ACC112 (cell line): ENCODE measurements at regions not wholly inside any gene's neighbourhood (a gene's known extent, or its start where the extent isn't known, plus 50 kb on each side); places are given as distances from the start of the nearest gene placed in this dataset.

Experiments used
- H2AFZ ChIP-seq: fragments of 200-600 bp; sonication (generic); one replicate; pipeline ENCODE4 v1.6.0; 2017; ENCODE audit warnings: antibody characterized with exemption, low read length; ENCODE audit not compliant: unreplicated experiment
- H3K27ac ChIP-seq: fragments of 200-600 bp; sonication (generic); 2 replicates; pipeline ENCODE4 v1.5.1; 2014; ENCODE audit warnings: low read depth, mild to moderate bottlenecking, antibody characterized with exemption, low read length, moderate library complexity
- H3K27me3 ChIP-seq: fragments of 200-600 bp; sonication (generic); 2 replicates; pipeline ENCODE4 v1.6.1; 2014; ENCODE audit warnings: mild to moderate bottlenecking, antibody characterized with exemption, low read length, moderate library complexity, mixed read lengths; ENCODE audit not compliant: insufficient read depth
- H3K36me3 ChIP-seq: fragments of 200-600 bp; sonication (generic); 2 replicates; pipeline ENCODE4 v1.6.1; 2016; ENCODE audit warnings: mild to moderate bottlenecking, antibody characterized with exemption, low read length, moderate library complexity, mixed read lengths; ENCODE audit not compliant: insufficient read depth
- H3K4me1 ChIP-seq: fragments of 200-600 bp; sonication (generic); one replicate; pipeline ENCODE4 v1.6.1; 2016; ENCODE audit warnings: low read length, mixed read lengths; ENCODE audit not compliant: insufficient read depth, unreplicated experiment, control insufficient read depth
- H3K4me3 ChIP-seq: fragments of 200-600 bp; sonication (generic); 2 replicates; pipeline ENCODE4 v1.5.1; 2014; ENCODE audit warnings: mild to moderate bottlenecking, low read depth, low read length
- H3K79me2 ChIP-seq: fragments of 200-600 bp; sonication (generic); one replicate; pipeline ENCODE4 v1.6.0; 2016; ENCODE audit warnings: low read length; ENCODE audit not compliant: control insufficient read depth, unreplicated experiment, insufficient read depth

DNA sequence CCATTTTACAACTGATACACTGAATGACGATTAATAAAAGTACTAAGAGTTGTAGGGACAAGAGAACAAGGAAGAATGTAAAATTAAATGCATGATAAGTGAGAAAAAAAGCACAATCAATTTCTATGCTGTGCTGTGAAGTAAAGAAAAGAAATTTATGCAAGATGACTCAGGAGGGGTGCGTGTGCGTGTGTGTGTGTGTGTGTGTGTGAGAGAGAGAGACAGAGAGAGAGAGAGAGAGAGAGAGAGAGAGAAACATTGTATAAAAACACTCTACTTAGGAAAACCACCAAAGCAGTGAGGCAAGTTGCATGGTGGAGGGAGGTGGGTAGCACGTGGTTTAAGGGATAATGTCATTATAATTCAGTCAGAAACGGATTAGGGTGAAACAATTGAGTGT lies 580.8 kb upstream of the ALCAM start:
- no peak overlapping the region for H3K27ac ChIP-seq
- no peak overlapping the region for H2AFZ ChIP-seq
- no peaks in the 10 kb centered on the region for H3K27me3 ChIP-seq
- no peaks in the 10 kb centered on the region for H3K79me2 ChIP-seq
- H3K4me3 ChIP-seq: no peak overlapping the region
- no peaks in the 10 kb centered on the region for H3K4me1 ChIP-seq
- H3K36me3 ChIP-seq: no peaks in the 10 kb centered on the region

DNA sequence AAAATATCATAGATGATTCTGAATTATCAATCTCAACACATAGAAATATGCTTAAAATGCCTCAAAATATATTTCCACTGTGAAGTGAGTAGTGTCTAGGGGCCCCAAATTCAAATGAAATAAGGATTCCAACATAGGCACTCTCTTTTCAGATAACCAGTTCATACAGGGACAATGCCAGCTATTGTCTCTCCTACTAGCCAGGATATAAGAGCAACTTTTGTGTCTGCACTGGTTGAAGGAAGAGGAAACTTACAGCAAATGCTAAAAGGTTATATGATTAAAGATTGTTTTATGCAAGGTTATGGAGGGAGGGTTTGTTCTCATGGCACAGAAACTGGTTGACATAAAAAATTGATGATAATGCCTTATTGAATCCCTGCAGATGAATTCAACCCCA lies 579.4 kb upstream of the ALCAM start:
- H3K27me3 ChIP-seq: no peaks in the 10 kb centered on the region
- no peak overlapping the region for H3K4me3 ChIP-seq
- H3K27ac ChIP-seq: no peak overlapping the region
- no peaks in the 10 kb centered on the region for H3K4me1 ChIP-seq
- H2AFZ ChIP-seq: no peak overlapping the region
- no peaks in the 10 kb centered on the region for H3K79me2 ChIP-seq
- no peaks in the 10 kb centered on the region for H3K36me3 ChIP-seq

DNA sequence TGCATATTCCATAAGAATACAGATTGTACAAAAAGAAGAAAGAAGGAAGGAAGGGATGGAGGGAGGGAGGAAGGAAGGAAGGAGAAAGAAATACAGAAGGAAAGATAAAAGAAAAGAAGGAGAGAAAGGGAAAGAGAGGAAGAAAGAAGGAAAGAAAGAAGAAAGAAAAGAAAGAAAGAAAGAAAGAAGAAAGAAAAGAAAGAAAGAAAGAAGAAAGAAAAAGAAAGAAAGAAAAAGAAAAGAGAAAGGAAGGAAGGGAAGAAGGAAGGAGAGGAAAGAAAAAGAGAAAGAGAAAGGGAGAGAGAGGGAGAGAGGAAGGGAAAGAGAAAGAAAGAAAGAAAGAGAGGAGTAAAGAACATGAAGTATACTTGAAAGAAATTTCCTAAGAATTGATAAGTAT lies 577.9 kb upstream of the ALCAM start:
- Histone ChIP-seq H3K36me3 (no peaks in the 10 kb centered on the region), H2AFZ (no peak overlapping the region), H3K79me2 (no peaks in the 10 kb centered on the region), H3K4me3 (no peak overlapping the region), H3K27ac (no peak overlapping the region), H3K4me1 (no peaks in the 10 kb centered on the region), H3K27me3 (no peaks in the 10 kb centered on the region)

DNA sequence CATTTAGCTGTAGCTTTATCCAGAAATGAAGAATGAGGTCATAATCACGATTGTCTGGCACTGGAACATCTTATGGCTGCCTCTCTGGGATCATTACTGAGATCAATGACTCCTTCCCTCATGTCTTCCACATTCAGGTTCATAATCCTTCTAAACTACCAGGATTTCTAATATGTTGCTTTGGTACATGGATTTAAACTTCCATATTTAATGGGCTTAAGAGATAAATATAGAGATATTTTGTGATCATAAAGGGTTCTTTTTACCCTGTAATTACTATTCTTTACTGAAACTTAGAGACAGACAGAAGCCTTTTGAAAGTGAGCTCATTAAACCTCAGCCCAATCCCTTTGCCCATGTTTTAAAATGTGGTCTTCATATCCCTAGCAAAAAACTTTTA lies 575.4 kb upstream of the ALCAM start:
- H3K79me2 ChIP-seq: no peaks in the 10 kb centered on the region
- H3K36me3 ChIP-seq: no peaks in the 10 kb centered on the region
- no peak overlapping the region for H3K4me3 ChIP-seq
- H2AFZ ChIP-seq: no peak overlapping the region
- no peaks in the 10 kb centered on the region for H3K27me3 ChIP-seq
- no peak overlapping the region for H3K27ac ChIP-seq
- no peaks in the 10 kb centered on the region for H3K4me1 ChIP-seq

DNA sequence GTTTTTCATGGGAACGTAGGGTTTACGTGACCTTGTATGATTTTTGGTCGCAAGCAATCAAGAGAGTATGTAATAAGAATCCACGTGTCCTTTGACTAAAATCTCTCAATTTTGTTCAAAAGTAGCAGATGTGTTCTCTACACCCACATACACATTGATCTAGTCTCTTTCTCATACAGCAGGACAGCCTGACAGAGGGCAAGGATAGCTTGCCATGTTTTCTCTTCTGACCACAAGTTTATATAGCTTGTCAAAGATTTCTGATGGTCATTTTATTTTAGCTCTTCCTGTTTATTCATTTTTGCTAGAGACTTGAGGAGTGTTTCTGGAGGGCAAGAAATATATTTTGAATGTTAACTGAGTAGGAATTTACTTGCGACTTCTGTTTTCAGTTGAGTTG lies 570.2 kb upstream of the ALCAM start:
- Histone ChIP-seq H2AFZ (no peak overlapping the region), H3K79me2 (no peaks in the 10 kb centered on the region), H3K27ac (no peak overlapping the region), H3K4me3 (no peak overlapping the region), H3K27me3 (no peaks in the 10 kb centered on the region), H3K4me1 (no peaks in the 10 kb centered on the region), H3K36me3 (no peaks in the 10 kb centered on the region)

DNA sequence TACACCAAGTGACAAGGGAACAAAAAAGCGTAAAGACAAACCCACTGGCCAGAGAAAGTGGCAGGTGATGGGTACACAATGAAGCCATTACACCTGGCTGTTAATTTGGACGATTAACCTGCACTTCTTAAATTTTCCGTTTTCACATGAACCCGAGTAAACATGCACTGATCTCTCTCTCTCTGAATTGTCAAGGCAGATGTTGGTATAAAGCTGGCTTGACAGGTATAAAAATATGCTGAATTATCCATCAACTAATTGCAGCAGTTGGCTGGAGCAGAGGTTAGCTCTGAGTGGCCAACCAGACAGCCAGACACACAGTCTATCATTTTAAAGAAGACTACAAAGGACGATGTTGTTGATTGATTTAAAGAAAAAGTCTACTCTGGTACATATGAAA lies 561.7 kb upstream of the ALCAM start:
- Histone ChIP-seq H3K27ac (no peak overlapping the region), H3K4me3 (no peak overlapping the region), H3K36me3 (no peaks in the 10 kb centered on the region), H3K27me3 (no peaks in the 10 kb centered on the region), H2AFZ (no peak overlapping the region), H3K4me1 (no peaks in the 10 kb centered on the region), H3K79me2 (no peaks in the 10 kb centered on the region)

DNA sequence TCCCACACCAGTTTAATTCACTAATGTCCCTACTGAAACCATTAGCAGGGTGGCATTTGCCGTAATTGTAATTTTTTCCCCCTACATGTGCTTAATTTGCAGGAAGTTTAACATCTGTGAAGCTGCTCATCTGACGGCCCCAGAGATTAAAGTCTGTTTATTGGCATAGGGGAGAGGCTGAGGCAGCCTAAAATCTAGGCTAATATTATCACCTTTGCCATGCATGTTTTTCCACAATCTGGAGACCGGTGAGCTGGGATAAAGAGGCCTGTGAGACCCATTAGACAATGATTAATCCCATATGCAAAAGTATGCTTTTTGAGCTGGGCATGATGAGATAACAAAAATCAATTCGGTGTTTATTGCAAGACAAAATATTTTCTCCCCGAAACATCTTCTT lies 561.2 kb upstream of the ALCAM start:
- Histone ChIP-seq H3K36me3 (no peaks in the 10 kb centered on the region), H3K27me3 (no peaks in the 10 kb centered on the region), H3K27ac (no peak overlapping the region), H3K79me2 (no peaks in the 10 kb centered on the region), H3K4me1 (no peaks in the 10 kb centered on the region), H2AFZ (no peak overlapping the region), H3K4me3 (no peak overlapping the region)

DNA sequence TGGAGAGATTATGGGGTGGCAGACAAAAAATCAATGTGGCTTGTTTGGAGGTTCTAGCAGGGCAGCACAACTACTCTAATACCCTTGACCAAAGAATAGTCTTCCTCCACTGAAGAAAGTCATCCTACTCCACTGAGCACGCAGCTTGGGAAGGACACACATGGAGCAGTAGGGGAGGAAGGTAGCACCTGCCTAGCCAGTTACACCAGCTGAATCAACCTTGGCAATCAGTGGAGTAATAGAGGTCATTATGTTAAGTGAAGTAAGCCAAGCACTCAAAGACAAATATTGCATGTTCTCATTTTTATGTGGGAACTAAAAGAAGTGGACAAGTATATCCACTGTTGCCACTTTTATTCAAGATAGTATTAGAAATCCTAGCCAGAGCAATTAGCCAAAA lies 555.8 kb upstream of the ALCAM start:
- Histone ChIP-seq H3K27ac (no peak overlapping the region), H3K79me2 (no peaks in the 10 kb centered on the region)

DNA sequence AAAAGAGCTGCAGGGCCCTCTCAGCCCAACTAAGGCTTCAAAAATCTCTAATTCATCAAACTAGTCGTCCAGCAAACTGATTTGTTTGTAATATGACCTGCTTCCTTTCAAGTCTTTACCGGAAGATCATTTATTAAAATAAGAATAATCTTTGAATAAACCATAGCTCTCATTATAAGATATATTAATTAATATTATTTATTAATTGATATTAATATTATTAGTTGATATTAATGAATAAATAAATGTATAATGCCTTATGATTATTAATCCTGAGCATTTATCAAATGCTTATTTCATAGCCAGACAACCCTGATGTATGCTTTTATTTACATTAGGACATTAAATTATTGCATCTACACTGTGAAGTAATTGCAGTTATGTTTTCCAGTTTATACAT lies 550.7 kb upstream of the ALCAM start:
- Histone ChIP-seq H2AFZ (no peak overlapping the region), H3K27ac (no peak overlapping the region), H3K36me3 (no peaks in the 10 kb centered on the region), H3K79me2 (no peaks in the 10 kb centered on the region), H3K4me3 (no peak overlapping the region), H3K4me1 (no peaks in the 10 kb centered on the region), H3K27me3 (no peaks in the 10 kb centered on the region)

More for the DNA sequence above, 555.8 kb upstream of the ALCAM start:
- Histone ChIP-seq H2AFZ (no peak overlapping the region), H3K36me3 (no peaks in the 10 kb centered on the region), H3K27me3 (no peaks in the 10 kb centered on the region), H3K4me3 (no peak overlapping the region), H3K4me1 (no peaks in the 10 kb centered on the region)

DNA sequence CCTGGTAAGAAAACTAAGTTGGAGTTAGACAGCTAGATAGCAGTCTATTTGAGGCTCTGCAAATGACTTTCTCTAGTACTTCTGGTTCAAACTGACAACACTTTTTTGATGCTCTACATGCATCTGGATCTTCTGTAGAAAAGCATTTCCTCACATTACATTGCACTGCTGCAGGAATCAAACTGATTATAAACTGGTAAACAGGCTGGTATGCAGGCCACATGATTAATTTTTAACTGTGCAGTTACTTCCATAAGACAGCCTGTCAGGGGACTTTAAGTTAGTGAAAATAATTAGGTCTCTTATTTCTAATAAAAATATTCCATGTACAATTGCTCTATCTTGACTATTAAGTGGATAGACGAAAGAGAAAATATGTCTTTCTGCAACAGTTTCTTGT lies 550.0 kb upstream of the ALCAM start:
- no peak overlapping the region for H3K4me3 ChIP-seq
- no peaks in the 10 kb centered on the region for H3K36me3 ChIP-seq
- H3K4me1 ChIP-seq: no peaks in the 10 kb centered on the region
- no peaks in the 10 kb centered on the region for H3K27me3 ChIP-seq
- no peak overlapping the region for H2AFZ ChIP-seq
- no peaks in the 10 kb centered on the region for H3K79me2 ChIP-seq
- no peak overlapping the region for H3K27ac ChIP-seq

DNA sequence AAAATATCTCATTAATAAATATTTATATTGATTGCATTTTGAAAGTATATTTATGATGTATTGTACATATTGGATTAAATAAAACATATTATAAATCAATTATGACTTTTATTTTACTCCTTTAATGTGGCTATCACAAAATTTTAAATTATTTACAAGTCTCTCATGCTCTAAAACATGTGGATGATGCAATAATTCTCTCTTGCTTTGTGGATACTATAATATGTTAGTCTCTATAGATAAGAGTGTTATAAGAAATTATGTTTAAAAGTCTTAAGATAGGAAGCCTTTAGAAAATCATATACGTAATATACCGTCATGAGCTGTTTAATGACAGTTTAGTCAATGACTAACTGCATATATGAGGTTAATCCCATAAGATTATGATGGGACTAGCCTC lies 547.4 kb upstream of the ALCAM start:
- Histone ChIP-seq H3K79me2 (no peaks in the 10 kb centered on the region), H3K27me3 (no peaks in the 10 kb centered on the region), H3K4me3 (no peak overlapping the region), H2AFZ (no peak overlapping the region), H3K4me1 (no peaks in the 10 kb centered on the region), H3K36me3 (no peaks in the 10 kb centered on the region), H3K27ac (no peak overlapping the region)

DNA sequence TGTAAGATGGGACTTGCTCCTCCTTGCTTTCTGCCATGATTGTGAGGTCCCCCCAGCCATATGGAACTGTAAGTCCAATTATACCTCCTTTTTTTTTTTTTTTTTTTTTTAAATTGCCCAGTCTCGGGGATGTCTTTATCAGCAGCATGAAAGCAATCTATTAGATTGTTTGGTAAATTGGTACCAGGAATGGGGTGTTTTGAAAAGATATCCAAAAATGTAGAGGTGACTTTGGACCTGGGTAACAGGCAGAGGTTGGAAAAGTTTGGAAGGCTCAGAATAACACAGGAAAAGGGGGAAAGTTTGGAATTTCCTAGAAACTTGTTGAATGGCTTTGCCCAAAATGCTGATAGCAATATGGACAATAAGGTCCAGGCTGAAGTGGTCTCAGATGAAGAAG lies 545.8 kb upstream of the ALCAM start:
- no peak overlapping the region for H3K27ac ChIP-seq
- no peaks in the 10 kb centered on the region for H3K36me3 ChIP-seq
- no peaks in the 10 kb centered on the region for H3K79me2 ChIP-seq
- no peaks in the 10 kb centered on the region for H3K4me1 ChIP-seq
- H3K4me3 ChIP-seq: no peak overlapping the region
- no peak overlapping the region for H2AFZ ChIP-seq
- H3K27me3 ChIP-seq: no peaks in the 10 kb centered on the region
